ENCODE measurements at regions not wholly inside any gene's neighbourhood (a gene's known extent, or its start where the extent isn't known, plus 50 kb on each side); places are given as distances from the start of the nearest gene placed in this dataset.

DNA sequence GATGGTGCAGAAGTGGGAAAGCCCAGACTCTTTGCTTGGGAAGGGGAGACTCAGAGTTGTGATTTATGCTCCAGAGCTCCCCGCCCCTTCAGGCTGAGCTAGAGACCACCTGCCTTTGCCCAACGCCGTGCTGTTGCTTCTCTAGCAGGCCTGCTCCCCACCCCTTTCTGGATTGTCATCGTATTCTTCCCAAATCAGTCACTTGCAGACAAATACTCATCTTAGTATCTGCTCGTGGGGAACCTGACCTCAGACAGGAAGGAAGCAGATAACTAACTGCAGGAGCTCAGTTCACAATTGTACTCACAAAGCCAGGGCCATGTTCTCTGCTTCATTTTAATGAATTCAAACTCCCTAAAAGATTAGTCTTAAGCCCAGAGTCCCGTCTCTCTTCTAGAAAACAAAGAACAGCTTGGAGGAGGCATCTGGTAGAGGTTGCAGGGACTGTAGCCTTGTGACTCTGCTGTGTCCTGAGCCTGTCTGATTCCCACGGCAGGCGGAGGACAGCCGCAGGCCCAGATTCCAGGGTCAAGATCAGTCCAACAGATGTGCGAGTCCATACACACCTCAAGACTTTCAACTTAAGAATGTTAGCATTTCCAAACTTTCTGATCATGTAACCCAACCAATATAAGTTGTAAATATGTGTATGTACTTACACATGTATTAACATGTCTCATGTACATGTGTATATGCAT, 57.2 kb upstream of the GGTLC1 start:
- DNase-seq (ENCODE audit: extremely low spot score, insufficient read length, low read depth) (no peak), FAIRE-seq (no peak)

DNA sequence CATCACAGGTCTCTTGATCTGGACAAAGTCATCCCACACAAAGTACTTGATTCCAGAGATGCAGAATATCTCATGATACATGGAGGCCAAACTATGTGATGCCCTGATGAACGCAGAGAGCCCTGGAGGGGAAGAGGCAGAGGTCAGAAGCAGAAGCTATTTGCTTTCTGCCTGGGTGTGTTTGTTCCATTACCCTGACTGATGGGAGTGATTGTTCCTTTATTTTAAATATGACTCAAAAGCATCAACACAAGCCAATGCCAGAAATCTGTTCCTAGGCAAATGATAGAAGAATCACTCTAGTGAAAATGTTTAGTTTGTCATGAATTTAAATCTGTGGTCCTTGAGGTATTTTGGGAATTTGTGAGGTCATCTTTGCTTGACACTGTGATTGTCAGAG, 54.7 kb upstream of the GGTLC1 start:
- DNase-seq (ENCODE audit: extremely low spot score, insufficient read length, low read depth) (no peak), FAIRE-seq (no peak)

DNA sequence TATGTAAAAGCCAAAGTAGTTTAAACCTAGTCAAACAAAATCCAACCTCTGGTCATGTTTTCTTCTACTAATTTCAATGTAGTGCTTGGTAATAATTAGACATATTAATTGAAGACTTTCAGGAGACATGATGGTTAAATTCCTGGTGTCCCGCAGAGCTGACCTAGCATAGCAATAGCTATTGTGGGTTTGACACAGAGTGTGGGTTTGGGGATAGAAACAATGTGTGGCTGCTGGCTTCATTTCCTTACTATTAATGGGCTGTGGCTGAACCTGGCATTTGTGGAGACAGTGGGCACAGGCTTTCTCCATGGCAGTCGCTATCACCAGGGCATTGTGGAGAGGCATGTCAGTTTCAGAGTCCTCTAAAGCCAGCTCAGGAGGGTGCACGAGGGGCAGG, 54.1 kb upstream of the GGTLC1 start:
- DNase-seq (ENCODE audit: extremely low spot score, insufficient read length, low read depth) (no peak), FAIRE-seq (no peak)

DNA sequence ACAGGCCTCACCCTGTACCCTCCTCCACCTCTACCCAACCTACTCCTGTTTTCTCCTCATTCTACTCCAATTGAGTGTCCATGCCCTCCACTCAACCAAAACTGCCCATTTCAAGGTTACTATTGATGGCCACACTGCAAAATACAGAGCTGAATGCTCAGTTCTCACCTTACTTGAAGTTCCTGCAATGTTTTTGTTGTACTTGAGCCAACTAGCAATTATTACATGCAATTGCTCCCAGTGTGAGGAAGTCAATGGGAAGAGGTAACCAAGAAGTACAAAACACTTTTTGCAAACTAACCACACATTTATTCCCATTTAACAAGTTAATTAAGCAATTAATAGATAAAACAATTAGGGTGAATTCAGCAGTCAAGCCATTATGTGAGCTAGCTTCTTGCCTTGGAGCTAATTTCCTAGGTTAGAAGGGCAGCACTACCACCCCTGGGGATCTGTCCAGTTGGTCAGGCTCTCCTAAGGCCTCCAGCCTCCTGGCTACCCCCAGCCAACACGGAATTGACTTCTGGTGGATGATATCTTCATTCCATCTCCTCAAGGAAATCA, 52.4 kb upstream of the GGTLC1 start:
- FAIRE-seq: no peak
- no peak for DNase-seq (ENCODE audit: extremely low spot score, insufficient read length, low read depth)

DNA sequence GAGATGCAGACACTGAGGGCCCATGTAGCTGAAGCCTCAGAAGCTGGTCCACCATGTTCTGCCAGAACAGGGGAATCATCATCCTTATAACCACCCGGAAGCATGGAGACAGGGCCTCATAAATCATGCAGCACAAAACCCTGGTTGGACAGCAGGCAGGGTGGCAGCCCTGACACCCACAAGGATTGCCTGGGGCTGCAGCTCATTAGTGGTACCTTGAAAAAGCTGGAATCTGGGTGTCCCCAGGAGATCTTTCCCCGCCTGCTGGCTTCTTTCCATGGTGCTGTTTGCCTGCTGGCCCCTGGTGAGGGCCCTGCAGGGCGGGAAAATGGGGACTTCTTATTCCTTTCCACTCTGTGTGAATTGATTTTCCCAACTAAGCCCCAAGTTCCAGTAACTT, 50.6 kb upstream of the GGTLC1 start:
- FAIRE-seq (no peak), DNase-seq (ENCODE audit: extremely low spot score, insufficient read length, low read depth) (no peak)

Measured in GM18507 (cell line).